ENCODE measurements at regions not wholly inside any gene's neighbourhood (a gene's known extent, or its start where the extent isn't known, plus 50 kb on each side); places are given as distances from the start of the nearest gene placed in this dataset.

DNA sequence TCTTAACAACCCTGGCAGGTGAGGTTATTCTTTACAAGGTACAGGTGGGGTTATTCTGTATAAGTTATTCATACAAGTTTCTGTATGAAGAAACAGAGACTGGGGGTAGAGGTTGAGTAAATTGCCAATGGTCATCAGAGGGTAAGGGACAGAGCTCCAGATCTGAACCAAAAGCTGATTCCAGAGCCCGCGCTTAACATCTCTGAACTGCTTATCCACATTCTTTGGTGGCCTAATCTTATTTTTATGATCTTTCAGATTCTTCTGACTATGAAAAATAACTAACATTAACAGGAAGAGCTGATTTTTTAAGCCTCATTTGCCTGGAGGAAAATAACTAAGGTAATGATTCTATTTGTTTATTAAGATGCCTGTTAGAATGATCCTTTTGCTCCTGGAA, 63.9 kb upstream of the BARHL2 start:
- TF ChIP-seq, protein P1, sequence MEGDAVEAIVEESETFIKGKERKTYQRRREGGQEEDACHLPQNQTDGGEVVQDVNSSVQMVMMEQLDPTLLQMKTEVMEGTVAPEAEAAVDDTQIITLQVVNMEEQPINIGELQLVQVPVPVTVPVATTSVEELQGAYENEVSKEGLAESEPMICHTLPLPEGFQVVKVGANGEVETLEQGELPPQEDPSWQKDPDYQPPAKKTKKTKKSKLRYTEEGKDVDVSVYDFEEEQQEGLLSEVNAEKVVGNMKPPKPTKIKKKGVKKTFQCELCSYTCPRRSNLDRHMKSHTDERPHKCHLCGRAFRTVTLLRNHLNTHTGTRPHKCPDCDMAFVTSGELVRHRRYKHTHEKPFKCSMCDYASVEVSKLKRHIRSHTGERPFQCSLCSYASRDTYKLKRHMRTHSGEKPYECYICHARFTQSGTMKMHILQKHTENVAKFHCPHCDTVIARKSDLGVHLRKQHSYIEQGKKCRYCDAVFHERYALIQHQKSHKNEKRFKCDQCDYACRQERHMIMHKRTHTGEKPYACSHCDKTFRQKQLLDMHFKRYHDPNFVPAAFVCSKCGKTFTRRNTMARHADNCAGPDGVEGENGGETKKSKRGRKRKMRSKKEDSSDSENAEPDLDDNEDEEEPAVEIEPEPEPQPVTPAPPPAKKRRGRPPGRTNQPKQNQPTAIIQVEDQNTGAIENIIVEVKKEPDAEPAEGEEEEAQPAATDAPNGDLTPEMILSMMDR (IDR thresholded peaks at IDR 0.05) = no peak
- TF ChIP-seq ZFX (IDR thresholded peaks at IDR 0.05; ENCODE audit: borderline replicate concordance) = no peak
- H3K27ac ChIP-seq = no peak overlapping the region

DNA sequence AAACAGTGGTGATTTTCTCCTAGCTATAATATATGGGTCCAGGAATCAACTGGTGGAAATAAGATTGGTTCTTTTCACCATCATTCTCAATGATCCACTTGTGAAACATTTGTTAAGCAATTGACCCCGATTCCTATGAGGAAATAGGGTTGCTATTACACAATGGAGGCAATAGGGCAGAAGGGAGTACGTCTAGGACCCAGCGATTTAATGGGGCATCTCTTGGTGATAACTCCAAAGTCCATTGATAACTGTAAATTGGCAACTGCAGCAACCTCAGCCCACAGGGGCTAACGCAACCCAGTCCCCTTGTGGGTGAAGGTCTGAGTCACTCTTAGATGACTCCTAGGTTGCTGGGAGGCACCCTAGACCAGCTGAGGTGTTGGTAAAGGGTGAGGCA, 62.5 kb upstream of the BARHL2 start:
- no peak overlapping the region for H3K27ac ChIP-seq
- no peak for TF ChIP-seq ZFX (IDR thresholded peaks at IDR 0.05; ENCODE audit: borderline replicate concordance)
- TF ChIP-seq, protein P1 (IDR thresholded peaks at IDR 0.05) = no peak

DNA sequence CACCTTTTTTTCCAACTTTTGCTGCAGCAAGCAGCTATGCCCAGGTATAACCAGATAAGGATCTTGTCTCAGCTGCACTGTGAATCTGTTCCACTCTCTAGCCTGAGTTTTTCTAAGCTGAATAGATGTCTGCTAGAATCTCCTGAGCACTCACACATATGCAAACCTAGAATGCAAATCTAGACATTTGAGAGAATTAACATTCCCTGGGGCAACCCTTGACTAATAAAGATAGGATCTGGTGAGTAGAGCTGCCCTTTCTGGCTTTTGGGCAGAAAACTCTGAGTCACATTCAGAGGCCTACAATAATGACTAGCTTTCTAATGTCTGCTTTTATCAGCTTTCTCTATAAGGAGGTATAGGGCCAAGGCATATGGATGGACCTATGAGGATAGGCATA, 61.4 kb upstream of the BARHL2 start:
- TF ChIP-seq, protein P1 (IDR thresholded peaks at IDR 0.05) = no peak
- no peak for TF ChIP-seq ZFX (IDR thresholded peaks at IDR 0.05; ENCODE audit: borderline replicate concordance)
- H3K27ac ChIP-seq = no peak overlapping the region

DNA sequence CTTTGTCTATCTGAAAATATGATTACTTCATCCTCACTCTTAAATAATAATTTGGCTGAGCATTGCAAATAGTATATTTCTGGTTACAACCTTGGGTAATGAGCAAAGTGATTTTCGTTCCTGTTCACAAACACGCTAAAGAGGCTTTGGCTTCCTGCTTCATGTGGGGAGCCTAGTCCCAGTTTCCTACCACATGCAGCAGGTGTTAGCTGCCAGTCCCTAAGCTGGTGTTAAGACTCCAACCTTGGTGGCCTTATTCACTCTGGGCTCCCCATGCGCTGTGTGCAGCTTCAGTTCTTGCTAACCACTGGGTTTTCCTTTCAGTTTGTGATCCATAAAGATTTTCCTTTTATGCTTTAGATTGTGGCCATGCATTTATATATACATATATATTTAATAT, 56.7 kb upstream of the BARHL2 start:
- TF ChIP-seq, protein P1 (IDR thresholded peaks at IDR 0.05) = no peak
- TF ChIP-seq ZFX (IDR thresholded peaks at IDR 0.05; ENCODE audit: borderline replicate concordance) = no peak
- H3K27ac ChIP-seq = no peak overlapping the region

DNA sequence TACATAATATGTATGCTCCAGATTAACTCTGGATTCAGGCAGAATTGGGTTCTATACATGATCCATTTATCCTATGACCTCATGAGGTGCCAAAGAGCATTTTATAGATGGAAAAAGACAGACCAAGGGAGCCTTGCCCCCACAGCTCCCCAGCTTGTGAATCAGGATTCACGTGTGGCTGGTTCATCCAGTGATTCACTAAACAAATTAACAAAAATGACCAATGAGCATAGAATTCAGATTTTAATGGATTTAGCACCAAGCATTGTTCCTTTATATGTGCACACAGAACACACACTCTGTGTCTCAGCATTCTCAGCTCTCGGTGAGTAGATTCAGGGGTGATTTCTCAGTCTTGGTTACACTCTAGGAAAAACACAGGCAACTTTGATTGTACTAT, 51.7 kb upstream of the BARHL2 start:
- no peak overlapping the region for H3K27ac ChIP-seq
- TF ChIP-seq, protein P1 (IDR thresholded peaks at IDR 0.05) = no peak
- no peak for TF ChIP-seq ZFX (IDR thresholded peaks at IDR 0.05; ENCODE audit: borderline replicate concordance)

DNA sequence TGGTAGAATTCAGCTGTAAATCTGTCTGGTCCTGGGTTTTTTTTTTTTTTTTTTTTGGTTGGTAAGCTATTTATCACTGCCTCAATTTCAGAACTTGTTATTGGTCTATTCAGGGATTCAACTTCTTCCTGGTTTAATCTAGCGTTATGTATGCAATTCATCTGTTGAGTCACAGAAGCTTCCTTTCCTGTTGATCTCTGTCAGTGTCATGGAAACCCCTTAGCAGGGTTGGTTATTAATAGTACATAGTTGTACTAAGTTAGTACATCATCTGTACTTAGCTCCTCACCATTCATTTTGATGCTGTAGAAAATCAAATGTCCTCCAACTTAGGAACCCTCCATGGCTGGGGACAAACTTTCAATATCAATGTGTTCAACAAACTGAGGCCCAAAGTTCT, 51.0 kb upstream of the BARHL2 start:
- no peak overlapping the region for H3K27ac ChIP-seq
- TF ChIP-seq ZFX (IDR thresholded peaks at IDR 0.05; ENCODE audit: borderline replicate concordance) = no peak
- TF ChIP-seq, protein P1 (IDR thresholded peaks at IDR 0.05) = no peak

All from 22Rv1 (cell line).